ENCODE measurements at regions not wholly inside any gene's neighbourhood (a gene's known extent, or its start where the extent isn't known, plus 50 kb on each side); places are given as distances from the start of the nearest gene placed in this dataset.

DNA sequence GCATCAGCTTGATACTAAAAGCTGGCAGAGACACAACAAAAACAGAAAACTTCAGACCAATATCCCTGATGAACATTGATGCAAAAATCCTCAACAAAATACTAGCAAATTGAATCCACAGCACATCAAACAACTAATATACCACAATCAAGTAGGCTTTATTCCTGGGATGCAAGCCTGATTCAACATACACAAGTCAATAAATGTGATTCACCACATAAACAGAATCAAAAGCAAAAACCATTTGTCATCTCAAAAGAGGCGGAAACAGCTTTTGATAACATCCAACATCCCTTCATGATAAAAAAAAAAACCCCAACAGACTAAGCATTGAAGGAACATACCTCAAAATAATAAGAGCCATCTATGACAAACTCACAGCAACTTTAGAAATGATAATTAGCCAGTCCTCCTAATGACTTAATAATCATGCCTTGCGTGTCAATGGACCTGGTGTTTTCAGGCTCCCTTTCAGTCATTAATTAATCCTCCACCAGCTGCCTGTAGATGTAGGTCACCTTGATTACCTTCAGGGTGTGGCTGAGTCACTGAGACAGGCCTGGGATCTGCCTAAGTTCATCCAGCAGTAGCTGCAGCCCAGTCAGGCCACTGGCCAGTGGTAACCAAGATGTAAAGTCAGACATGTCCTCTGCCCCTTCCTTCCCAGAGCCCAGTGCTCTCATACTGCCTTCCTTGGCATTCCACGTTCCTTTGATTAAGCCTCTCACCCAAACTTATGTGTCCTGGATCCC is 109.8 kb downstream of the EHF start:
- no peak for TF ChIP-seq POLR2A (IDR thresholded peaks at IDR 0.05)
- TF ChIP-seq, protein P1, sequence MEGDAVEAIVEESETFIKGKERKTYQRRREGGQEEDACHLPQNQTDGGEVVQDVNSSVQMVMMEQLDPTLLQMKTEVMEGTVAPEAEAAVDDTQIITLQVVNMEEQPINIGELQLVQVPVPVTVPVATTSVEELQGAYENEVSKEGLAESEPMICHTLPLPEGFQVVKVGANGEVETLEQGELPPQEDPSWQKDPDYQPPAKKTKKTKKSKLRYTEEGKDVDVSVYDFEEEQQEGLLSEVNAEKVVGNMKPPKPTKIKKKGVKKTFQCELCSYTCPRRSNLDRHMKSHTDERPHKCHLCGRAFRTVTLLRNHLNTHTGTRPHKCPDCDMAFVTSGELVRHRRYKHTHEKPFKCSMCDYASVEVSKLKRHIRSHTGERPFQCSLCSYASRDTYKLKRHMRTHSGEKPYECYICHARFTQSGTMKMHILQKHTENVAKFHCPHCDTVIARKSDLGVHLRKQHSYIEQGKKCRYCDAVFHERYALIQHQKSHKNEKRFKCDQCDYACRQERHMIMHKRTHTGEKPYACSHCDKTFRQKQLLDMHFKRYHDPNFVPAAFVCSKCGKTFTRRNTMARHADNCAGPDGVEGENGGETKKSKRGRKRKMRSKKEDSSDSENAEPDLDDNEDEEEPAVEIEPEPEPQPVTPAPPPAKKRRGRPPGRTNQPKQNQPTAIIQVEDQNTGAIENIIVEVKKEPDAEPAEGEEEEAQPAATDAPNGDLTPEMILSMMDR (IDR thresholded peaks at IDR 0.05): no peak
